ENCODE measurements at regions not wholly inside any gene's neighbourhood (a gene's known extent, or its start where the extent isn't known, plus 50 kb on each side); places are given as distances from the start of the nearest gene placed in this dataset.

DNA sequence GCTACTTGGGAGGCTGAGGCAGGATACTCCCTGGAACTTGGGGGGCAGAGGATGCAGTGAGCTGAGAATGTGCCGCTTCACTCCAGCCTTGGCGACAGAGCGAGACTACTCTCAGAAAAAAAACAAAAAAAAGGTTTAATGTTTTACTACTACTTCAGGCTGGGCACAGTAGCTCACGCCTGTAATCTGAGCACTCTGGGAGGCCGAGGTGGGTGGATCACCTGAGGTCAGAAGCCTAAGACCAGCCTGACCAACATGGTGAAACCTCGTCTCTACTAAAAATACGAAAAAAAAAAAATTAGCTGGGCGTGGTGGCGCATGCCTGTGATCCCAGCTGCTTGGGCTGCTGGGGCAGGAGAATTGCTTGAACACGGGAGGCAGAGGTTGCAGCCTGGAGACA, 75.7 kb upstream of the ATIC start:
- TF ChIP-seq, protein P1, sequence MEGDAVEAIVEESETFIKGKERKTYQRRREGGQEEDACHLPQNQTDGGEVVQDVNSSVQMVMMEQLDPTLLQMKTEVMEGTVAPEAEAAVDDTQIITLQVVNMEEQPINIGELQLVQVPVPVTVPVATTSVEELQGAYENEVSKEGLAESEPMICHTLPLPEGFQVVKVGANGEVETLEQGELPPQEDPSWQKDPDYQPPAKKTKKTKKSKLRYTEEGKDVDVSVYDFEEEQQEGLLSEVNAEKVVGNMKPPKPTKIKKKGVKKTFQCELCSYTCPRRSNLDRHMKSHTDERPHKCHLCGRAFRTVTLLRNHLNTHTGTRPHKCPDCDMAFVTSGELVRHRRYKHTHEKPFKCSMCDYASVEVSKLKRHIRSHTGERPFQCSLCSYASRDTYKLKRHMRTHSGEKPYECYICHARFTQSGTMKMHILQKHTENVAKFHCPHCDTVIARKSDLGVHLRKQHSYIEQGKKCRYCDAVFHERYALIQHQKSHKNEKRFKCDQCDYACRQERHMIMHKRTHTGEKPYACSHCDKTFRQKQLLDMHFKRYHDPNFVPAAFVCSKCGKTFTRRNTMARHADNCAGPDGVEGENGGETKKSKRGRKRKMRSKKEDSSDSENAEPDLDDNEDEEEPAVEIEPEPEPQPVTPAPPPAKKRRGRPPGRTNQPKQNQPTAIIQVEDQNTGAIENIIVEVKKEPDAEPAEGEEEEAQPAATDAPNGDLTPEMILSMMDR (conservative IDR thresholded peaks at IDR 0.05; ENCODE audit: low read depth, low read length), result no peak
- TF ChIP-seq EZH2phosphoT487 (IDR thresholded peaks at IDR 0.05; ENCODE audit: borderline replicate concordance, low read length), result no peak

Measured in PC-3 (cell line).